ENCODE measurements at regions not wholly inside any gene's neighbourhood (a gene's known extent, or its start where the extent isn't known, plus 50 kb on each side); places are given as distances from the start of the nearest gene placed in this dataset.
"Not testable (repeated sequence)": the region's sequence is repeated elsewhere in the genome, so short reads cannot be mapped to it uniquely, and the experiment has no call there.

- no peak for DNase-seq (ENCODE audit: low read depth)
Observed at GRCh38 chr6:122170274-122170673, 229.2 kb upstream of the HSF2 start.

- no peak for DNase-seq (ENCODE audit: low read depth)
Observed at GRCh38 chr6:122178988-122179387, 220.5 kb upstream of the HSF2 start.

GRCh38 chr6:122180132-122180531, 219.3 kb upstream of the HSF2 start:
- DNase-seq (ENCODE audit: low read depth), result no peak

- no peak for DNase-seq (ENCODE audit: low read depth)
Observed at GRCh38 chr6:122182061-122182460, 217.4 kb upstream of the HSF2 start.

GRCh38 chr6:122184401-122184827, 215.0 kb upstream of the HSF2 start:
- peak; percentile 7 for DNase-seq (ENCODE audit: low read depth)

GRCh38 chr6:122185458-122185857, 214.0 kb upstream of the HSF2 start:
- DNase-seq (ENCODE audit: low read depth), result not testable (repeated sequence)

- no peak for DNase-seq (ENCODE audit: low read depth)
Observed at GRCh38 chr6:122187186-122187585, 212.3 kb upstream of the HSF2 start.

GRCh38 chr6:122198922-122199321, 200.5 kb upstream of the HSF2 start:
- no peak for DNase-seq (ENCODE audit: low read depth)

- DNase-seq (ENCODE audit: low read depth), result no peak
Observed at GRCh38 chr6:122200440-122200839, 199.0 kb upstream of the HSF2 start.

- DNase-seq (ENCODE audit: low read depth), result peak; percentile 2
Observed at GRCh38 chr6:122202576-122203137, 196.8 kb upstream of the HSF2 start.

GRCh38 chr6:122207061-122207460, 192.4 kb upstream of the HSF2 start:
- DNase-seq (ENCODE audit: low read depth), result no peak

GRCh38 chr6:122207794-122208193, 191.7 kb upstream of the HSF2 start:
- no peak for DNase-seq (ENCODE audit: low read depth)

GRCh38 chr6:122214605-122215318, 184.7 kb upstream of the HSF2 start:
- no peak for DNase-seq (ENCODE audit: low read depth)

GRCh38 chr6:122220254-122220653, 179.2 kb upstream of the HSF2 start:
- no peak for DNase-seq (ENCODE audit: low read depth)

GRCh38 chr6:122222761-122223160, 176.7 kb upstream of the HSF2 start:
- DNase-seq (ENCODE audit: low read depth), result no peak

- DNase-seq (ENCODE audit: low read depth), result no peak
Observed at GRCh38 chr6:122223251-122223650, 176.2 kb upstream of the HSF2 start.

- DNase-seq (ENCODE audit: low read depth), result no peak
Observed at GRCh38 chr6:122238861-122239260, 160.6 kb upstream of the HSF2 start.

GRCh38 chr6:122246906-122247658, 152.4 kb upstream of the HSF2 start:
- DNase-seq (ENCODE audit: low read depth), result no peak

GRCh38 chr6:122248001-122248669, 151.3 kb upstream of the HSF2 start:
- DNase-seq (ENCODE audit: low read depth), result no peak

- DNase-seq (ENCODE audit: low read depth), result no peak
Observed at GRCh38 chr6:122248844-122249243, 150.6 kb upstream of the HSF2 start.

GRCh38 chr6:122258839-122259238, 140.6 kb upstream of the HSF2 start:
- DNase-seq (ENCODE audit: low read depth), result no peak

- DNase-seq (ENCODE audit: low read depth), result no peak
Observed at GRCh38 chr6:122264557-122264956, 134.9 kb upstream of the HSF2 start.
